Stimulated activated CD4-positive, alpha-beta T cell treated with anti-CD3 and anti-CD28 coated beads, Interleukin-4, amount 100 ng/mL, for 24 hours (primary cell): ENCODE measurements at regions not wholly inside any gene's neighbourhood (a gene's known extent, or its start where the extent isn't known, plus 50 kb on each side); places are given as distances from the start of the nearest gene placed in this dataset.

Experiments used
- DNase-seq: peaks from one replicate; pipeline ENCODE4 v3.0.0-alpha.2; 2020

- no peak for DNase-seq
These were observed 127.4 kb upstream of the INHBA start for GRCh38 chr7:41830271-41830670.

GRCh38 chr7:41828911-41829310 is 126.0 kb upstream of the INHBA start:
- DNase-seq: no peak

- no peak for DNase-seq
These were observed 123.8 kb upstream of the INHBA start for GRCh38 chr7:41826641-41827040.

- DNase-seq: no peak
These were observed 123.1 kb upstream of the INHBA start for GRCh38 chr7:41825927-41826480.

- DNase-seq: no peak
These were observed 121.4 kb upstream of the INHBA start for GRCh38 chr7:41824284-41824683.

GRCh38 chr7:41822259-41822817 is 119.4 kb upstream of the INHBA start:
- DNase-seq: no peak

GRCh38 chr7:41821521-41822213 is 118.8 kb upstream of the INHBA start:
- DNase-seq: no peak

GRCh38 chr7:41820111-41820671 is 117.3 kb upstream of the INHBA start:
- DNase-seq: no peak

GRCh38 chr7:41819645-41820044 is 116.8 kb upstream of the INHBA start:
- DNase-seq: no peak

GRCh38 chr7:41818765-41819398 is 116.0 kb upstream of the INHBA start:
- DNase-seq: no peak

- no peak for DNase-seq
These were observed 114.5 kb upstream of the INHBA start for GRCh38 chr7:41817386-41817785.

GRCh38 chr7:41816111-41816510 is 113.2 kb upstream of the INHBA start:
- DNase-seq: no peak

- DNase-seq: no peak
These were observed 112.0 kb upstream of the INHBA start for GRCh38 chr7:41814888-41815287.

GRCh38 chr7:41813286-41813685 is 110.4 kb upstream of the INHBA start:
- no peak for DNase-seq

GRCh38 chr7:41811941-41812340 is 109.1 kb upstream of the INHBA start:
- no peak for DNase-seq

GRCh38 chr7:41809940-41810576 is 107.2 kb upstream of the INHBA start:
- no peak for DNase-seq

GRCh38 chr7:41809529-41809939 is 106.6 kb upstream of the INHBA start:
- no peak for DNase-seq

GRCh38 chr7:41809116-41809515 is 106.2 kb upstream of the INHBA start:
- DNase-seq: no peak

- no peak for DNase-seq
These were observed 105.7 kb upstream of the INHBA start for GRCh38 chr7:41808541-41808940.

GRCh38 chr7:41803569-41803968 is 100.7 kb upstream of the INHBA start:
- no peak for DNase-seq

- no peak for DNase-seq
These were observed 93.4 kb upstream of the INHBA start for GRCh38 chr7:41796331-41796730.

GRCh38 chr7:41795276-41795833 is 92.5 kb upstream of the INHBA start:
- DNase-seq: no peak

- DNase-seq: no peak
These were observed 90.7 kb upstream of the INHBA start for GRCh38 chr7:41793556-41793955.
